ENCODE measurements at regions not wholly inside any gene's neighbourhood (a gene's known extent, or its start where the extent isn't known, plus 50 kb on each side); places are given as distances from the start of the nearest gene placed in this dataset.

- no peak for TF ChIP-seq CTCF (IDR thresholded peaks at IDR 0.05)
- Mint-ChIP-seq H3K9me3 (no peaks in the 10 kb centered on the region), H3K27me3 (ENCODE audit: insufficient read depth) (peaks cover 43% of the 10 kb centered on the region), H3K27ac (no peak overlapping the region), H3K36me3 (ENCODE audit: low read depth) (no peaks in the 10 kb centered on the region), H3K4me3 (no peak overlapping the region), H3K4me1 (ENCODE audit: low read depth) (peaks cover 2% of the 10 kb centered on the region)
- no peak for DNase-seq
These were observed 201.3 kb upstream of the IRX3 start for GRCh38 chr16:54487933-54488332.

GRCh38 chr16:54484700-54485099 lies 198.1 kb upstream of the IRX3 start:
- Mint-ChIP-seq H3K4me3 (no peak overlapping the region), H3K9me3 (no peaks in the 10 kb centered on the region), H3K4me1 (ENCODE audit: low read depth) (no peaks in the 10 kb centered on the region), H3K27ac (no peak overlapping the region), H3K27me3 (ENCODE audit: insufficient read depth) (peaks cover 31% of the 10 kb centered on the region), H3K36me3 (ENCODE audit: low read depth) (no peaks in the 10 kb centered on the region)
- TF ChIP-seq CTCF (IDR thresholded peaks at IDR 0.05), result no peak
- DNase-seq, result no peak

- Mint-ChIP-seq H3K4me3 (no peak overlapping the region), H3K4me1 (ENCODE audit: low read depth) (no peaks in the 10 kb centered on the region), H3K27me3 (ENCODE audit: insufficient read depth) (peaks cover 27% of the 10 kb centered on the region), H3K9me3 (no peaks in the 10 kb centered on the region), H3K27ac (no peak overlapping the region), H3K36me3 (ENCODE audit: low read depth) (no peaks in the 10 kb centered on the region)
- DNase-seq, result no peak
- no peak for TF ChIP-seq CTCF (IDR thresholded peaks at IDR 0.05)
These were observed 196.4 kb upstream of the IRX3 start for GRCh38 chr16:54482892-54483574.

DNA sequence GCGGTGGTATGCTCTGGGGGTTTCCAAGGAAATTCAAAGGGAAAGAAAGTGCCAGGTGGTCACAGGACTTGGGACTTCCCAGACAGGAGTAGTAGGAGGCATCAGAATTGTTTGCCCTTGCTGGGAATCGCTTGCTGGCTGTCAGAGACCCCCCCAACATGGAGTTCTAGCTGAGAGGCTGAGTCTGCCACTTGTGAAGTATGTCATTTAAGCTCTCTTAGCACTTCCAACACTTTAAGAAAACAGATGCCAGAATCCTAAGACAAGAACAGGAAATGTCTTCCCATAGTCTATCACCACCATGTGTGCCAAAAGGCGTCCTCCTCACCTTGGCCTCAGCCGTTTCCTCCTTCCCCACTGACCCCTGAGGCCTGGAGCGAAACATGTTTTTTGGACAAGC lies 193.8 kb upstream of the IRX3 start:
- Mint-ChIP-seq H3K4me1 (ENCODE audit: low read depth) (peaks cover 6% of the 10 kb centered on the region; the same call in 1 of the 2 replicates), H3K27me3 (ENCODE audit: insufficient read depth) (peaks cover 28% of the 10 kb centered on the region), H3K36me3 (ENCODE audit: low read depth) (no peaks in the 10 kb centered on the region), H3K27ac (no peak overlapping the region), H3K4me3 (no peak overlapping the region), H3K9me3 (peaks cover 8% of the 10 kb centered on the region)
- no peak for TF ChIP-seq CTCF (IDR thresholded peaks at IDR 0.05)
- DNase-seq, result no peak

- peaks cover 8% of the 10 kb centered on the region for H3K9me3 Mint-ChIP-seq
- no peak overlapping the region for H3K4me3 Mint-ChIP-seq
- no peak overlapping the region for H3K27ac Mint-ChIP-seq
- H3K4me1 Mint-ChIP-seq (ENCODE audit: low read depth), result peaks cover 11% of the 10 kb centered on the region; the same call in 1 of the 2 replicates
- no peak for TF ChIP-seq CTCF (IDR thresholded peaks at IDR 0.05)
- peaks cover 25% of the 10 kb centered on the region for H3K27me3 Mint-ChIP-seq (ENCODE audit: insufficient read depth)
- no peaks in the 10 kb centered on the region for H3K36me3 Mint-ChIP-seq (ENCODE audit: low read depth)
- no peak for DNase-seq
These were observed 193.0 kb upstream of the IRX3 start for GRCh38 chr16:54479546-54479945.

Data from HFFc6 (cell line).